Testis (tissue), 2 donors: ENCODE measurements at regions not wholly inside any gene's neighbourhood (a gene's known extent, or its start where the extent isn't known, plus 50 kb on each side); places are given as distances from the start of the nearest gene placed in this dataset.
"Not testable (repeated sequence)": the region's sequence is repeated elsewhere in the genome, so short reads cannot be mapped to it uniquely, and the experiment has no call there.

Experiments used
- DNase-seq: peaks from one replicate; pipeline ENCODE4 v3.0.0-alpha.2; 2019
- H3K27ac ChIP-seq, 2 donors: fragments of 200-600 bp; sonication (generic); one replicate each; pipeline ENCODE4 v1.5.1; 2019
- H3K27me3 ChIP-seq: fragments of 200-600 bp; sonication (generic); one replicate; pipeline ENCODE4 v1.5.1; 2019
- H3K36me3 ChIP-seq: fragments of 200-600 bp; sonication (generic); one replicate; pipeline ENCODE4 v1.5.1; 2017; ENCODE audit warnings: low read depth; ENCODE audit errors: missing control alignments
- H3K4me1 ChIP-seq: fragments of 200-600 bp; sonication (generic); one replicate; pipeline ENCODE4 v1.5.1; 2019
- H3K4me3 ChIP-seq, 2 donors: fragments of 200-600 bp; sonication (generic); one replicate each; pipeline ENCODE4 v1.5.1; 2017 to 2019
- H3K9me3 ChIP-seq: fragments of 200-600 bp; sonication (generic); one replicate; pipeline ENCODE4 v1.5.1; 2017
- CTCF ChIP-seq, 3 experiments: fragments of 450-650 bp in 2 of 3; fragments of 200-600 bp in 1 of 3; sonication (generic) in 1 of 3; IDR thresholded peaks; one replicate each; pipeline ENCODE4 v1.5.1; 2016 to 2019; ENCODE audit warnings: antibody characterized with exemption in 3 of 3, mild to moderate bottlenecking in 2 of 3, moderate library complexity in 1 of 3
- POLR2A ChIP-seq: fragments of 450-650 bp; IDR thresholded peaks from one replicate; pipeline ENCODE4 v1.6.1; 2017; ENCODE audit warnings: antibody characterized with exemption, mild to moderate bottlenecking, moderate library complexity
- WGBS, 2 donors: methylation state at CpG; one replicate each; pipeline ENCODE4 v1.1.5; 2018; 5-methylcytosine and 5-hydroxymethylcytosine counted together
- intact Hi-C: fragments of 100-400 bp; cut with DNase I; formaldehyde crosslinking; loops from one replicate; pipeline ENCODE4 v1.15.1; 2023; ENCODE audit warnings: low total_unique reads

DNA sequence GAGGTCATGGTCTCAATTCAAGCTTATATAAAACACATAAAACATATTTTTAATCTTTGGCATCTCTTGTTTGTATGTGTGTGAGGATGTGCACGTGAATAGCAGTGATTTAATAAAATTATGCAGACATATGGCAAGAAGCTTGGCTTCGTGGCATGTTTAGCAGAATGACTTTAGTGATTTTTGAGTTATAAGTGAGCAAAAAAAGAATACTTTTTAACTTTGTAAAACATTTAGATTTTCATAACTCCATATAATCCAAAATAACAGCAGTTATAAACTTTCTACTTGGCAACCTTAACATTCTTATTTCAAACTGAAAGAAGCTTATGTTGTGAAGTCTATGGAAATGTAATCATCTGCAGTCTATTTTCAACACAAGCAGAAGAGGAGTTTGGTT lies 120.6 kb downstream of the SLITRK1 start:
- DNase-seq, result no peak
- H3K27me3 ChIP-seq, result no peaks in the 10 kb centered on the region
- no peak overlapping the region for H3K4me3 ChIP-seq
- 72 to 76% methylated on average over 2 of the region's 2 CpGs for WGBS, 2 donors
- no peaks in the 10 kb centered on the region for H3K36me3 ChIP-seq
- no peaks in the 10 kb centered on the region for H3K4me1 ChIP-seq
- intact Hi-C loops, result no loop called here
- H3K9me3 ChIP-seq, result no peaks in the 10 kb centered on the region
- H3K27ac ChIP-seq, result no peak overlapping the region
- no peak for TF ChIP-seq CTCF (IDR thresholded peaks at IDR 0.05)
- TF ChIP-seq POLR2A, result no peak

DNA sequence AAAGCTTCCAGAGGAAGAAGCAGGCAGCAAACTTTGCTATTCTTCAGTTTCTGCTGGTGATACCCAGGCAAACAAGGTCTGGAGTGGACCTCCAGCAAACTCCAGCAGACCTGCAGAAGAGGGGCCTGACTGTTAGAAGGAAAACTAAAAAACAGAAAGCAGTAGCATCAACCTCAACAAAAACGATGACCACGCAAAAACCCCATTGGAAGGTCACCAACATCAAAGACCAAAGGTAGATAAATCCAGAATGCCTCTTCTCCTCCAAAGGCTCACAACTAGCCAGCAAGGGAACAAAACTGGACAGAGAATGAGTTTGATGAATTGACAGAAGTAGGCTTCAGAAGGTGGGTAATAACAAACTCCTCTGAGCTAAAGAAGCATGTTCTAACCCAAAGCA lies 127.1 kb downstream of the SLITRK1 start:
- H3K27ac ChIP-seq, intact Hi-C loops, H3K9me3 ChIP-seq, H3K36me3 ChIP-seq, H3K4me3 ChIP-seq, H3K4me1 ChIP-seq, DNase-seq, H3K27me3 ChIP-seq: not testable (repeated sequence)
- WGBS, 2 donors, result 90 to 95% methylated on average over 2 of the region's 2 CpGs

DNA sequence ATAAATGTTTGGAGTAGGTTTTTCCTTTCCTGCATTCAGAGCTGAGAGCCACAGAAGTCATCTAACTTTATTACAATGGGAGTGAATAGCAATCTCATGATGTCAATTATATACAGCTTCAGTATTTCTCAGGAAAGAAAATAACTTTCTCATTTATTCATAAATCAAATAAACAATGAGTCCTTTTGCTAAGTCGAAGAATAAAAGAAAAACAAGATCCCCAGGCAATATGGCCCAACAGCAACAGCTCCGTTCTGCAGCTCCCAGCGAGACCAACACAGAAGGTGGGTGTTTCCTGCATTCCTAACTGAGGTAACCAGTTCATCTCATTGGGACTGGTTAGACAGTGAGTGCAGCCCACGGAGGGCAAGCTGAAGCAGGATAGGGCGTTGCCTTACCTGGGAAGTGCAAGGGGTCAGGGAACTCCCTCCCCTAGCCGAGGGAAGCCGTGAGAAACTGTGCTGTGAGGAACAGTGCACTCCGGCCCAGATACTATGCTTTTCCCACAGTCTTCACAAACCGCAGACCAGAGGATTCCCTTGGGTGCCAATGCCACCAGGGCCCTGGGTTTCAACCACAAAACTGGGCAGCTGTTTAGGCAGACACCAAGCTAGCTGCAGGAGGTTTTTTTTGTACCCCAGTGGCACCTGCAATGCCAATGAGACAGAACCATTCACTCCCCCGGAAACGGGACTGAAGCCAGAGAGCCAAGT lies 128.2 kb downstream of the SLITRK1 start:
- intact Hi-C loops, result no loop called here

DNA sequence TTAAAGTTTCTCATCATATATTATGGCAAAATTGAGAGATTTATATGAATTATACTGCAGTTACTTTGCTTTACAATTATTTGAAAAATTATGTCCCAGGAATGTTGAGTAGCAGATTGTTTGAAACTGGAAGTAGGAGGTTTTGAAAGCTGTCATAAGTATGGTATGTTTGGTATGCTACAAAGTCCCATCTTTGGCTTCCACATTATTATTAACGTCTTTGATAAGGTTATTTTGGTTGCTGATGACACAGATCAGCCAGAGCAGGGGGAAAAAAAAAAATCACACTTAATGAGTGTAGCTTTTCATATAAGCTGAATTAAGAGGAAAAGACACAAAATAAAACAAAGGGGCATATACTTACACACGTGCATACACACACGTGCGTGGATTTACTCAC lies 130.1 kb downstream of the SLITRK1 start:
- Histone ChIP-seq H3K4me3 (no peak overlapping the region), H3K27ac (no peak overlapping the region), H3K27me3 (no peaks in the 10 kb centered on the region), H3K4me1 (no peaks in the 10 kb centered on the region), H3K36me3 (no peaks in the 10 kb centered on the region), H3K9me3 (no peaks in the 10 kb centered on the region)
- intact Hi-C loops, result no loop called here
- TF ChIP-seq CTCF (IDR thresholded peaks at IDR 0.05) (no peak), POLR2A (no peak)
- no peak for DNase-seq
- WGBS, 2 donors, result 65 to 68% methylated on average over 4 of the region's 4 CpGs

More for the DNA sequence above, 128.2 kb downstream of the SLITRK1 start:
- Histone ChIP-seq H3K27me3 (no peaks in the 10 kb centered on the region), H3K9me3 (no peaks in the 10 kb centered on the region), H3K4me3 (no peak overlapping the region), H3K4me1 (no peaks in the 10 kb centered on the region), H3K36me3 (no peaks in the 10 kb centered on the region), H3K27ac (no peak overlapping the region)
- DNase-seq, result no peak
- no peak for TF ChIP-seq CTCF (IDR thresholded peaks at IDR 0.05)
- no peak for TF ChIP-seq POLR2A
- WGBS, 2 donors, result 89 to 92% methylated on average over 6 to 11 of the region's 11 CpGs

GRCh38 chr13:83740622-83741021 lies 141.7 kb downstream of the SLITRK1 start:
- Histone ChIP-seq H3K4me1 (no peaks in the 10 kb centered on the region), H3K9me3 (no peaks in the 10 kb centered on the region), H3K36me3 (no peaks in the 10 kb centered on the region), H3K27me3 (no peaks in the 10 kb centered on the region), H3K4me3 (no peak overlapping the region), H3K27ac (no peak overlapping the region)
- intact Hi-C loops, result no loop called here
- no peak for DNase-seq
- no peak for TF ChIP-seq POLR2A
- no peak for TF ChIP-seq CTCF (IDR thresholded peaks at IDR 0.05)
